ENCODE measurements at regions not wholly inside any gene's neighbourhood (a gene's known extent, or its start where the extent isn't known, plus 50 kb on each side); places are given as distances from the start of the nearest gene placed in this dataset.

GRCh38 chr11:24421766-24422165 is 75.1 kb upstream of the LUZP2 start:
- Histone ChIP-seq H3K4me2 (ENCODE audit: low read length) (no peak overlapping the region), H3K9me3 (ENCODE audit: insufficient read depth, low read length) (no peaks in the 10 kb centered on the region), H3K36me3 (replicated peaks; ENCODE audit: low read depth, low read length) (no peaks in the 10 kb centered on the region), H3K9ac (ENCODE audit: low read length) (no peak overlapping the region), H3K4me1 (ENCODE audit: low read length) (peaks cover 6% of the 10 kb centered on the region; the same call in 1 of the 2 replicates), H3K4me3 (ENCODE audit: low read length) (no peak overlapping the region), H3K27ac (ENCODE audit: low read length) (no peak overlapping the region), H4K20me1 (ENCODE audit: insufficient read depth, low read length) (no peaks in the 10 kb centered on the region), H3K27me3 (ENCODE audit: low read depth, low read length) (no peaks in the 10 kb centered on the region), H3K79me2 (ENCODE audit: low read length) (no peaks in the 10 kb centered on the region), H2AFZ (ENCODE audit: low read depth, low read length) (no peak overlapping the region)
- TF ChIP-seq EZH2phosphoT487 (IDR thresholded peaks at IDR 0.05; ENCODE audit: low read depth) (no peak), CTCF (IDR thresholded peaks at IDR 0.05; ENCODE audit: low read depth, low read length) (no peak)

DNA sequence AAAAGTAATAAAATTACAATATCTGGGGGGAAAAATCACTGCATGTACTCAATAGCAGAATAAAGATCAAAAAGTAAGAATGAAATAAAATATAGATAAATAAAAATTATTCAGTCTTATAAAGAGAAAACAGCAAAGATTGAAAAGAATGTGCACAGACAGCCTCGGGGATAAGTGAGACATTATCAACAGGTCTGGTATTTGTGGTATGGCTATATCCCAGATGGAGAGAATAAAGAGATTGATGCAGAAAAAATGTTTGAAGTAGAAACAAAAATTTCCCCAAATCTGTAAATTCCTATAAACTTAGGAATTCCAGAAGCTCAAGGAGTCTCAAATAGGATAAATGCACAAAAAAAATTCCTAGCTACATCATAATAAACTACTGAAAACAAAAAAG is 74.5 kb upstream of the LUZP2 start:
- Histone ChIP-seq H3K9me3 (ENCODE audit: insufficient read depth, low read length) (no peaks in the 10 kb centered on the region), H3K36me3 (replicated peaks; ENCODE audit: low read depth, low read length) (no peaks in the 10 kb centered on the region), H3K79me2 (ENCODE audit: low read length) (no peaks in the 10 kb centered on the region), H2AFZ (ENCODE audit: low read depth, low read length) (no peak overlapping the region), H3K4me2 (ENCODE audit: low read length) (no peak overlapping the region), H3K4me1 (ENCODE audit: low read length) (peaks cover 6% of the 10 kb centered on the region; the same call in 1 of the 2 replicates), H3K27me3 (ENCODE audit: low read depth, low read length) (no peaks in the 10 kb centered on the region), H3K9ac (ENCODE audit: low read length) (no peak overlapping the region), H3K27ac (ENCODE audit: low read length) (no peak overlapping the region), H3K4me3 (ENCODE audit: low read length) (no peak overlapping the region), H4K20me1 (ENCODE audit: insufficient read depth, low read length) (no peaks in the 10 kb centered on the region)
- TF ChIP-seq EZH2phosphoT487 (IDR thresholded peaks at IDR 0.05; ENCODE audit: low read depth) (no peak), CTCF (IDR thresholded peaks at IDR 0.05; ENCODE audit: low read depth, low read length) (no peak)

- H3K36me3 ChIP-seq (replicated peaks; ENCODE audit: low read depth, low read length), result no peaks in the 10 kb centered on the region
- no peak overlapping the region for H3K27ac ChIP-seq (ENCODE audit: low read length)
- no peaks in the 10 kb centered on the region for H3K79me2 ChIP-seq (ENCODE audit: low read length)
- H3K9me3 ChIP-seq (ENCODE audit: insufficient read depth, low read length), result no peaks in the 10 kb centered on the region
- no peak overlapping the region for H2AFZ ChIP-seq (ENCODE audit: low read depth, low read length)
- no peaks in the 10 kb centered on the region for H3K27me3 ChIP-seq (ENCODE audit: low read depth, low read length)
- no peak overlapping the region for H3K4me3 ChIP-seq (ENCODE audit: low read length)
- no peaks in the 10 kb centered on the region for H4K20me1 ChIP-seq (ENCODE audit: insufficient read depth, low read length)
- H3K4me1 ChIP-seq (ENCODE audit: low read length), result 0 out of 2 replicates have a peak, but pooled peaks cover 6% of the 10 kb centered on the region
- H3K4me2 ChIP-seq (ENCODE audit: low read length), result no peak overlapping the region
- TF ChIP-seq EZH2phosphoT487 (IDR thresholded peaks at IDR 0.05; ENCODE audit: low read depth), result no peak
- peak; percentile 30; the same call in 1 of the 2 replicates for TF ChIP-seq CTCF (IDR thresholded peaks at IDR 0.05; ENCODE audit: low read depth, low read length)
- H3K9ac ChIP-seq (ENCODE audit: low read length), result no peak overlapping the region
These were observed 59.7 kb upstream of the LUZP2 start for GRCh38 chr11:24437123-24437522.
